ENCODE measurements at regions not wholly inside any gene's neighbourhood (a gene's known extent, or its start where the extent isn't known, plus 50 kb on each side); places are given as distances from the start of the nearest gene placed in this dataset.

- DNase-seq (ENCODE audit: extremely low read depth, low read depth), result no peak
- H3K4me3 ChIP-seq (replicated peaks; ENCODE audit: low read depth, low read length), result no peak overlapping the region
- no peak for TF ChIP-seq CTCF (IDR thresholded peaks at IDR 0.05; ENCODE audit: low read depth, low read length, missing control alignments)
Measured at GRCh38 chr11:116596346-116597260, 176.2 kb downstream of the BUD13 start.

GRCh38 chr11:116595305-116595880 is 177.4 kb downstream of the BUD13 start:
- DNase-seq (ENCODE audit: extremely low read depth, low read depth), result no peak
- no peak overlapping the region for H3K4me3 ChIP-seq (replicated peaks; ENCODE audit: low read depth, low read length)
- no peak for TF ChIP-seq CTCF (IDR thresholded peaks at IDR 0.05; ENCODE audit: low read depth, low read length, missing control alignments)

GRCh38 chr11:116590844-116591570 is 181.8 kb downstream of the BUD13 start:
- no peak for TF ChIP-seq CTCF (IDR thresholded peaks at IDR 0.05; ENCODE audit: low read depth, low read length, missing control alignments)
- H3K4me3 ChIP-seq (replicated peaks; ENCODE audit: low read depth, low read length), result no peak overlapping the region
- no peak for DNase-seq (ENCODE audit: extremely low read depth, low read depth)

- DNase-seq (ENCODE audit: extremely low read depth, low read depth), result no peak
- H3K4me3 ChIP-seq (replicated peaks; ENCODE audit: low read depth, low read length), result no peak overlapping the region
- no peak for TF ChIP-seq CTCF (IDR thresholded peaks at IDR 0.05; ENCODE audit: low read depth, low read length, missing control alignments)
Measured at GRCh38 chr11:116589402-116589801, 183.4 kb downstream of the BUD13 start.

GRCh38 chr11:116586392-116586791 is 186.4 kb downstream of the BUD13 start:
- no peak overlapping the region for H3K4me3 ChIP-seq (replicated peaks; ENCODE audit: low read depth, low read length)
- no peak for TF ChIP-seq CTCF (IDR thresholded peaks at IDR 0.05; ENCODE audit: low read depth, low read length, missing control alignments)
- DNase-seq (ENCODE audit: extremely low read depth, low read depth), result no peak

- DNase-seq (ENCODE audit: extremely low read depth, low read depth), result no peak
- no peak overlapping the region for H3K4me3 ChIP-seq (replicated peaks; ENCODE audit: low read depth, low read length)
- no peak for TF ChIP-seq CTCF (IDR thresholded peaks at IDR 0.05; ENCODE audit: low read depth, low read length, missing control alignments)
Measured at GRCh38 chr11:116582571-116582970, 190.2 kb downstream of the BUD13 start.
